ENCODE measurements at regions not wholly inside any gene's neighbourhood (a gene's known extent, or its start where the extent isn't known, plus 50 kb on each side); places are given as distances from the start of the nearest gene placed in this dataset.

- DNase-seq, result no peak
These were observed 179.5 kb downstream of the TFAP2A start for GRCh38 chr6:10235344-10235743.

DNA sequence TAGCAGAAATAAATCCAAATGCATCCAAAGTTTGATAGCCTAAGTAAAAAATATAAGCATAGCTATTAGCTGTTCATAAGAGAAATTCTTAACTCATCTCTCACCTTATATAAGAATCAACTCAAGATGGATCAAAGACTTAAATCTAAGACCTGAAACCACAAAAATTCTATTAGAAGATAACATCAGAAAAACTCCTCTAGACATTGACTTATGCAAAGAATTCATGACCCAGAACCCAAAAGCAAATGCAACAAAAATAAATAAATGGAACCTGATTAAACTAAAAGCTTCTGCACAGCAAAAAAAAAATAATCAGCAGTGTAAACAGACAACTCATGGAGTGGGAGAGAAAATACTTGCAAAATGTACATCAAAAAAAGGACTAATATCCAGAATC is 184.3 kb downstream of the TFAP2A start:
- DNase-seq, result no peak

DNA sequence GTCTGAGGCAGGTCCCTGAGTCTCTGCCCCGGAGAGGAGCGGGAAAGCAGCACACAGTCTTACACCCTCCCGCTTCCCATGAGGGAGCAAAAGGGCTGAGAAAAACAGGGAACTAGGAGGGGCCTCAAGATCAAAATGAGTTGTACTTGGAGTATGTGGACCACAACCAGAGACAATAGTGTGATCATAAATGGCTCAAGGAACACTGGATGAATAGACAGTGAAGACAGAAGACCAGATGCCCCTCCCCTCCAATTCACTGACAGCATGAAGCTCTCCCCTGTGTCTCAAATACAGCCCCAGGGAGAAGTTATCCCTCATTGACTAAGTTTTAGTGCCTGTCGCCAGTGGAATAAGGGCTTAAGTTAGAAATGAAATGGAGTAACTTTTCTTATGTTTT is 191.0 kb downstream of the TFAP2A start:
- DNase-seq, result no peak

DNA sequence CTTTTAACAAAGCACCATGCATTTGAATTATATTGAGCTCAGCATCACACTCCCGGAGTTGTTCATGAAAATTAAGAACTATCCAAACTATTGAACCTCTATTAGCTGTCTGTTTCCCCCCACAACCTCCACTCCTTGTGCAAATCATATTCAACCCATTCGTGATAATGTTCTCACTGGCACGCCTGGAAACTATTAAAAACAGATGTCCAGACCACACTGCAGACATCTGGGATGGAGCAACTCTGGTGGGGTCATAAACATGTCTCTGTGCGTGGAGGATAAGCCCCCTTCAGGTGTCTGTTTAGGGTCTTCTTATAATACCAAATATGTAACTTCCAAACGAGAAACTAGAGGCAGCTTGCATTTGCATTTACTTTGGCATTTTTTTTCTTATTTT is 193.7 kb downstream of the TFAP2A start:
- DNase-seq, result no peak

- DNase-seq, result no peak
These were observed 195.4 kb downstream of the TFAP2A start for GRCh38 chr6:10219510-10219909.

DNA sequence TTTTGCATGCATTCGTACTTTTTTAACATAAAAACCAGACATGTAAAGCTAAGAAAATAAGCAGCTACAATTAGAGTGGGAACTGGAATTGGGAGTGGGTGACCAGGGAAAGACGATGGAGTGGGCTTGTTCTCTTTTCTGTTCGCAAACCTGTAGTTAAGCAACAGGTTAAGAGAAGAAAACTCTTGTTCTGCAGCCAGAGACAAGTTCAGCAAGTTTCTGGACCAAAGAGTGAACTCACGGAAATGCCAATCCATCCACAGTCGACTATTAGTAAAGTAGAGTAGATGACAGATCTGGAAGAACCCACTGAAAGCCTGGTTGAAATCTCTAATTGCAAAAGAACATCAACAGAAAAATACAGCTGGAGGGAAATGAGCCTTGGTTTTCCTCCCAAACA is 197.8 kb downstream of the TFAP2A start:
- no peak for DNase-seq

GRCh38 chr6:10215326-10216110 is 199.4 kb downstream of the TFAP2A start:
- no peak for DNase-seq

DNA sequence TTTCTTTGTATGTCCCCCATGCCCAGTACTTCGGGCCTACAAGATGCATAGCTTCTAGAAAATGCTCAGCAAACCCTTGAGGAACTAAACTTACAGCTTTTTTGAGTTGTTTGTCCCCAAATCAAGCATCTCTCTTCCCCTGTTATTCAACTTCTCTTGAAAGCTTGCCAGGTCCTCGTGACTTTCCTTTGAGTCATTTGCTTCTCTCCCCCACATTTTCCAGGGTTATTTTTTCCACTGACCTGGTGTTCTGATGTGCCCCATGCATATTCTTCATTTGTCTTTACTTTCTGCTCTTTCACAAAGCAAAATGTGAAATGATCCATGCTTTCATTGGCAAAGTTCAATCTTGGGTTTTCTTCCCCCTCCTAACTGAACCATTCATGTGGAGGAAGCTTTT is 204.8 kb downstream of the TFAP2A start:
- DNase-seq, result no peak

GRCh38 chr6:10205892-10206291 is 209.0 kb downstream of the TFAP2A start:
- no peak for DNase-seq

GRCh38 chr6:10205120-10205519 is 209.8 kb downstream of the TFAP2A start:
- no peak for DNase-seq

GRCh38 chr6:10203651-10204050 is 211.2 kb downstream of the TFAP2A start:
- no peak for DNase-seq

DNA sequence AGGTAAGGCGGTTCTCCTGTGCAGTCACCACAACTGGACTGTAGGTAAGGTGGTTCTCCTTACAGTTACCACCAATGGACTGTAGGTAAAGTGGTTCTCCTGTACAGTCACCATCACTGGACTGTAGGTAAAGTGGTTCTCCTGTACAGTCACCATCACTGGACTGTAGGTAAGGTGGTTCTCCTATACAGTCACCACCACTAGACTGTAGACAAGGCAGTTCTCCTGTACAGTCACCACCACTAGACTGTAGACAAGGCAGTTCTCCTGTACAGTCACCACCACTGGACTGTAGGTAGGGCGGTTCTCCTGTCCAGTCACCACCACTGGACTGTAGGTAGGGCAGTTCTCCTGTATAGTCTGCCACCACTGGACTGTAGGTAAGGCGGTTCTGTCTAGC is 212.3 kb downstream of the TFAP2A start:
- no peak for DNase-seq

- DNase-seq, result no peak
These were observed 213.0 kb downstream of the TFAP2A start for GRCh38 chr6:10201606-10202510.

GRCh38 chr6:10196090-10196489 is 218.8 kb downstream of the TFAP2A start:
- DNase-seq, result no peak

GRCh38 chr6:10194816-10195672 is 219.8 kb downstream of the TFAP2A start:
- DNase-seq, result no peak

DNA sequence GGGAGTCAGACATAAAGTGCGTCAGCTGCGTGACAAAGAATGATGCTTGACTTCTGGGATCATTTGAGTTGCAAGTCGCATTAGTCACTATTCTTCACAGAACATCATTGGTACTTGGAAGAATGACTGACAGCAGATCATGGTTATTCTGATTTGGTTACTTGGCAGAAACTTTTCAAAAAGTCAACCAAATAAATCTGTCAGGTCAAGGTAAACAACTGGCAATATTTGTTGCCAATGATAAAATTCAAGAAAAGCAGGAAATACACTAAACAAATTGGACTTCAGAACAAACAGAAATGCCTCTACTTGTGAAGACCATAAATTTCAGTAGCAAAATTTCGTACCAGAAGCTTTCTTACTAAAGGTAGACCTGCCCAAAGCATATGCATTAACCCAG is 221.6 kb downstream of the TFAP2A start:
- no peak for DNase-seq

GRCh38 chr6:10190042-10190441 is 224.8 kb downstream of the TFAP2A start:
- DNase-seq, result no peak

GRCh38 chr6:10184371-10185227 is 230.3 kb downstream of the TFAP2A start:
- no peak for DNase-seq

- no peak for DNase-seq
These were observed 234.5 kb downstream of the TFAP2A start for GRCh38 chr6:10180138-10181074.

GRCh38 chr6:10177704-10178103 is 237.2 kb downstream of the TFAP2A start:
- no peak for DNase-seq

GRCh38 chr6:10175362-10175761 is 239.5 kb downstream of the TFAP2A start:
- no peak for DNase-seq
